ENCODE measurements at regions not wholly inside any gene's neighbourhood (a gene's known extent, or its start where the extent isn't known, plus 50 kb on each side); places are given as distances from the start of the nearest gene placed in this dataset.

- TF ChIP-seq, protein P1, sequence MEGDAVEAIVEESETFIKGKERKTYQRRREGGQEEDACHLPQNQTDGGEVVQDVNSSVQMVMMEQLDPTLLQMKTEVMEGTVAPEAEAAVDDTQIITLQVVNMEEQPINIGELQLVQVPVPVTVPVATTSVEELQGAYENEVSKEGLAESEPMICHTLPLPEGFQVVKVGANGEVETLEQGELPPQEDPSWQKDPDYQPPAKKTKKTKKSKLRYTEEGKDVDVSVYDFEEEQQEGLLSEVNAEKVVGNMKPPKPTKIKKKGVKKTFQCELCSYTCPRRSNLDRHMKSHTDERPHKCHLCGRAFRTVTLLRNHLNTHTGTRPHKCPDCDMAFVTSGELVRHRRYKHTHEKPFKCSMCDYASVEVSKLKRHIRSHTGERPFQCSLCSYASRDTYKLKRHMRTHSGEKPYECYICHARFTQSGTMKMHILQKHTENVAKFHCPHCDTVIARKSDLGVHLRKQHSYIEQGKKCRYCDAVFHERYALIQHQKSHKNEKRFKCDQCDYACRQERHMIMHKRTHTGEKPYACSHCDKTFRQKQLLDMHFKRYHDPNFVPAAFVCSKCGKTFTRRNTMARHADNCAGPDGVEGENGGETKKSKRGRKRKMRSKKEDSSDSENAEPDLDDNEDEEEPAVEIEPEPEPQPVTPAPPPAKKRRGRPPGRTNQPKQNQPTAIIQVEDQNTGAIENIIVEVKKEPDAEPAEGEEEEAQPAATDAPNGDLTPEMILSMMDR (conservative IDR thresholded peaks at IDR 0.05) = no peak
- TF ChIP-seq ZFX (IDR thresholded peaks at IDR 0.05) = no peak
These were observed 71.0 kb upstream of the TAF1B start for GRCh38 chr2:9772035-9772998.

Data from C4-2B (cell line).